ENCODE measurements at regions not wholly inside any gene's neighbourhood (a gene's known extent, or its start where the extent isn't known, plus 50 kb on each side); places are given as distances from the start of the nearest gene placed in this dataset.
"Not testable (repeated sequence)": the region's sequence is repeated elsewhere in the genome, so short reads cannot be mapped to it uniquely, and the experiment has no call there.

- no peak for TF ChIP-seq CTCF (IDR thresholded peaks at IDR 0.05; ENCODE audit: partially characterized antibody, unreplicated experiment)
- peaks cover 7% of the 10 kb centered on the region for H3K27me3 Mint-ChIP-seq (ENCODE audit: unreplicated experiment)
- no peaks in the 10 kb centered on the region for H3K36me3 Mint-ChIP-seq (ENCODE audit: unreplicated experiment)
- DNase-seq = no peak
- H3K4me3 Mint-ChIP-seq (ENCODE audit: unreplicated experiment) = no peak overlapping the region
- no peak overlapping the region for H3K27ac Mint-ChIP-seq (ENCODE audit: unreplicated experiment)
- H3K9me3 Mint-ChIP-seq (ENCODE audit: unreplicated experiment) = peaks cover 13% of the 10 kb centered on the region
- H3K4me1 Mint-ChIP-seq (ENCODE audit: low read depth, unreplicated experiment) = peaks cover 49% of the 10 kb centered on the region
Measured at GRCh38 chr6:167232356-167232755, 58.8 kb upstream of the UNC93A start.

DNA sequence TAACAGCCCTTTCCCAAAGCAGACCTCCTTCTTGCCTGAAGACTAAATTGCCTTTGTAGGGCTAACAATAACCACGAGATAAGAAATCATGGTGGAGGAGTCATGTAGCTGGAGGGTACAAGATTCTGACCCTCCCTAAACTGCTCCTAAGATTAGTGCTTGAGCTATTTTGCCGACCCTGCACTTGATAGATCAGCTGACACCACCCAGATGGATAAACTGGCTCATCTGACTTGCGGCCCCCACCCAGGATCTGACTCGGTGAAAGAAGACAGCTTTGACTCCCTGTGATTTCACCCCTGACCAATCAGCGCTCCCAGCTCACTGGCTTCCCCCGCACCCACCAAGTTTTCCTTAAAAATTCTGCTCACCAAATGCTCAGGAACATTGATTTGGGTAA lies 57.6 kb upstream of the UNC93A start:
- Mint-ChIP-seq H3K27ac (ENCODE audit: unreplicated experiment) (peak overlapping the region; percentile 62), H3K36me3 (ENCODE audit: unreplicated experiment) (no peaks in the 10 kb centered on the region), H3K9me3 (ENCODE audit: unreplicated experiment) (peaks cover 17% of the 10 kb centered on the region), H3K4me1 (ENCODE audit: low read depth, unreplicated experiment) (peaks cover 60% of the 10 kb centered on the region), H3K27me3 (ENCODE audit: unreplicated experiment) (peaks cover 7% of the 10 kb centered on the region), H3K4me3 (ENCODE audit: unreplicated experiment) (no peak overlapping the region)
- no peak for DNase-seq
- no peak for TF ChIP-seq CTCF (IDR thresholded peaks at IDR 0.05; ENCODE audit: partially characterized antibody, unreplicated experiment)

- Mint-ChIP-seq H3K9me3 (ENCODE audit: unreplicated experiment) (peaks cover 20% of the 10 kb centered on the region), H3K4me3 (ENCODE audit: unreplicated experiment) (peak overlapping the region; percentile 85), H3K27ac (ENCODE audit: unreplicated experiment) (peak overlapping the region; percentile 88), H3K4me1 (ENCODE audit: low read depth, unreplicated experiment) (peaks cover 59% of the 10 kb centered on the region)
- not testable (repeated sequence) for DNase-seq; H3K36me3 Mint-ChIP-seq (ENCODE audit: unreplicated experiment); H3K27me3 Mint-ChIP-seq (ENCODE audit: unreplicated experiment)
Measured at GRCh38 chr6:167234576-167234975, 56.5 kb upstream of the UNC93A start.

DNA sequence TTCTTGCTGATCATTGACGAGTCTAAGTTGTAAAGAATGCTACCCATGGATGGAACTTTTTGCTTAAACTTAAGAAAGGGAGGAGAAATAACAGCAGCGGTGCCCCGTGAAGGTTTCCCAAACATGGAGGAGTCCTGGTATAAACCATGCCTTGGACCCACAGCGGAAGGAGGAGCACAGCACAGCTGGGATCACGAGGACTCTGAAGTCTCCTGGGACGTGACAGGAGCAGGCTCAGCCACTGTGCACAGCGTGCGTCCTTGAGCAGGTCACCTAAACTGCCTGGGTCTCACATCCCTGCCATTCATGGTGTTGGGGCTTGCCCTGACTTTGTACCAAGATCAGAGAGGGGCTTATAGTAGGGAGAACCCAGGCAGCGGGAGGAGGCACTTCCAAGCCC lies 56.1 kb upstream of the UNC93A start:
- peak overlapping the region; percentile 85 for H3K4me3 Mint-ChIP-seq (ENCODE audit: unreplicated experiment)

GRCh38 chr6:167235421-167236238 lies 55.5 kb upstream of the UNC93A start:
- no peak for TF ChIP-seq CTCF (IDR thresholded peaks at IDR 0.05; ENCODE audit: partially characterized antibody, unreplicated experiment)
- Mint-ChIP-seq H3K27me3 (ENCODE audit: unreplicated experiment) (peaks cover 11% of the 10 kb centered on the region), H3K36me3 (ENCODE audit: unreplicated experiment) (no peaks in the 10 kb centered on the region), H3K27ac (ENCODE audit: unreplicated experiment) (peak overlapping the region; percentile 88), H3K4me3 (ENCODE audit: unreplicated experiment) (no peak overlapping the region), H3K4me1 (ENCODE audit: low read depth, unreplicated experiment) (peaks cover 56% of the 10 kb centered on the region), H3K9me3 (ENCODE audit: unreplicated experiment) (peaks cover 20% of the 10 kb centered on the region)
- no peak for DNase-seq

More for the DNA sequence above, 56.1 kb upstream of the UNC93A start:
- peak; percentile 28 for DNase-seq
- Mint-ChIP-seq H3K36me3 (ENCODE audit: unreplicated experiment) (no peaks in the 10 kb centered on the region), H3K9me3 (ENCODE audit: unreplicated experiment) (peaks cover 20% of the 10 kb centered on the region), H3K27ac (ENCODE audit: unreplicated experiment) (peak overlapping the region; percentile 88), H3K4me1 (ENCODE audit: low read depth, unreplicated experiment) (peaks cover 57% of the 10 kb centered on the region), H3K27me3 (ENCODE audit: unreplicated experiment) (peaks cover 10% of the 10 kb centered on the region)
- TF ChIP-seq CTCF (IDR thresholded peaks at IDR 0.05; ENCODE audit: partially characterized antibody, unreplicated experiment) = no peak
